ENCODE measurements at regions not wholly inside any gene's neighbourhood (a gene's known extent, or its start where the extent isn't known, plus 50 kb on each side); places are given as distances from the start of the nearest gene placed in this dataset.

GRCh38 chr5:17910318-17910717 lies 276.1 kb downstream of the TAF11L14 start:
- no peaks in the 10 kb centered on the region for H3K4me1 ChIP-seq
- H3K27ac ChIP-seq = no peak overlapping the region
- H3K4me3 ChIP-seq = no peak overlapping the region
- intact Hi-C loops (cut with DNase I; ENCODE audit: low total_unique reads) = no loop called here
- no peaks in the 10 kb centered on the region for H3K27me3 ChIP-seq
- TF ChIP-seq POLR2AphosphoS5 (IDR thresholded peaks at IDR 0.05) (no peak), POLR2A (IDR thresholded peaks at IDR 0.05) (no peak), EP300 (IDR thresholded peaks at IDR 0.05) (no peak), CTCF (IDR thresholded peaks at IDR 0.05) (no peak)
- peak in 1 of 2 donors; percentile 33 for DNase-seq
- H3K9me3 ChIP-seq = peaks cover 0 to 11% (median 2%) of the 10 kb centered on the region in 4 donors
- no peaks in the 10 kb centered on the region for H3K36me3 ChIP-seq

- no peaks in the 10 kb centered on the region for H3K9me3 ChIP-seq
- intact Hi-C loops (cut with DNase I; ENCODE audit: low total_unique reads) = no loop called here
- no peaks in the 10 kb centered on the region for H3K36me3 ChIP-seq
- H3K27ac ChIP-seq = no peak overlapping the region
- TF ChIP-seq POLR2A (IDR thresholded peaks at IDR 0.05) = no peak
- TF ChIP-seq EP300 (IDR thresholded peaks at IDR 0.05) = no peak
- TF ChIP-seq CTCF (IDR thresholded peaks at IDR 0.05) = no peak
- TF ChIP-seq POLR2AphosphoS5 (IDR thresholded peaks at IDR 0.05) = no peak
- DNase-seq = no peak
- no peaks in the 10 kb centered on the region for H3K4me1 ChIP-seq
- no peak overlapping the region for H3K4me3 ChIP-seq
- WGBS, 5 donors = 80 to 92% (median 87%) methylated on average over 3 of the region's 3 CpGs
- no peaks in the 10 kb centered on the region for H3K27me3 ChIP-seq
Observed at GRCh38 chr5:17912794-17913193, 278.5 kb downstream of the TAF11L14 start.

- no peak overlapping the region for H3K27ac ChIP-seq
- no peaks in the 10 kb centered on the region for H3K9me3 ChIP-seq
- TF ChIP-seq POLR2A (IDR thresholded peaks at IDR 0.05) (no peak), POLR2AphosphoS5 (IDR thresholded peaks at IDR 0.05) (no peak), EP300 (IDR thresholded peaks at IDR 0.05) (no peak), CTCF (IDR thresholded peaks at IDR 0.05) (no peak)
- H3K36me3 ChIP-seq = no peaks in the 10 kb centered on the region
- WGBS, 5 donors = 67 to 76% (median 73%) methylated on average over 6 of the region's 6 CpGs
- no peaks in the 10 kb centered on the region for H3K4me1 ChIP-seq
- no peak for DNase-seq
- intact Hi-C loops (cut with DNase I; ENCODE audit: low total_unique reads) = no loop called here
- no peak overlapping the region for H3K4me3 ChIP-seq
- H3K27me3 ChIP-seq = no peaks in the 10 kb centered on the region
Observed at GRCh38 chr5:17916446-17916845, 282.2 kb downstream of the TAF11L14 start.

GRCh38 chr5:17917465-17917864 lies 283.2 kb downstream of the TAF11L14 start:
- intact Hi-C loops (cut with DNase I; ENCODE audit: low total_unique reads) = no loop called here
- Histone ChIP-seq H3K36me3 (no peaks in the 10 kb centered on the region), H3K9me3 (no peaks in the 10 kb centered on the region), H3K4me3 (no peak overlapping the region), H3K27ac (no peak overlapping the region), H3K27me3 (no peaks in the 10 kb centered on the region), H3K4me1 (no peaks in the 10 kb centered on the region)
- no peak for DNase-seq
- TF ChIP-seq POLR2A (IDR thresholded peaks at IDR 0.05) (no peak), POLR2AphosphoS5 (IDR thresholded peaks at IDR 0.05) (no peak), EP300 (IDR thresholded peaks at IDR 0.05) (no peak), CTCF (IDR thresholded peaks at IDR 0.05) (no peak)
